ENCODE measurements at regions not wholly inside any gene's neighbourhood (a gene's known extent, or its start where the extent isn't known, plus 50 kb on each side); places are given as distances from the start of the nearest gene placed in this dataset.

DNA sequence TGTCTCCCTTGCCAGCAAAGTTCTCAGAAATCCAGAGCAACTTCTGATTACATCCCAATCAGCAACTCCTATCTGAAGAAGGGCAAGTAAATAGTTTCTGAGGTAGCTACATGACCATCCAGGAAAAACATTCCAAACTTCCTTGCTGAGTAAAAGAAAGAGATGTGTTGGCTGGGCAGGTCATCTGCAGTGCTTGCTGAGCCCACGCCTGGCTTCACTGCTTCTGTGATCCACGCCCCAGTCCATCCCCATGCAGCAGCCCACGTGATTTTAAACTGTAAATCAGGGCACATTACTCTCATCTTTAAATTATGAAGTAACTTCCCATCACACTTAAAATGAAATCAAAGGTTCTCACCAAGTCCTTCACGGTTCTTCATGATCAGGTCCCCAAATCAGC is 603.6 kb downstream of the QKI start:
- POLR2A ChIA-PET = no interaction called here
- CTCF ChIA-PET = no interaction called here
- no peak for DNase-seq (ENCODE audit: extremely low spot score)
- TF ChIP-seq CTCF (IDR thresholded peaks at IDR 0.05; ENCODE audit: control extremely low read depth, extremely low read depth, low read depth, missing control alignments) = no peak

DNA sequence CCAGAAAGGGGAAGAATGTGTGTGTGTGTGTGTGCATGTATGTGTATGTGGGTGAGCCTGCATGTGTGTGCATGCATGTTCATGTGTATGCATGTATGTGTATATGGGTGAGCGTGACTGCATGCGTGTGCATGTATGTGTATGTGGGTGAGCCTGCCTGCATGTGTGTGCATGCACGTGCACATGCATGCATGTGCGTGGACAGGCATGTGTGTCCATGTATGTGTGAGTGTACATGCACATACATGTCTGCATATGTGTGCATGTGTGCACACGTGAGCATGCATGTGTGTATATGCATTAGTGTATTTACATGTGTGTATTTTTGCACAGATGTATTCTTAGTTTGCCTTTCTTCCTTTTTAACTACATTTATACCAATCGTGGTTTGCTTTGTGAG is 601.5 kb downstream of the QKI start:
- no peak for DNase-seq (ENCODE audit: extremely low spot score)
- ChIA-PET CTCF (no interaction called here), POLR2A (no interaction called here)
- TF ChIP-seq CTCF (IDR thresholded peaks at IDR 0.05; ENCODE audit: control extremely low read depth, extremely low read depth, low read depth, missing control alignments) = no peak

DNA sequence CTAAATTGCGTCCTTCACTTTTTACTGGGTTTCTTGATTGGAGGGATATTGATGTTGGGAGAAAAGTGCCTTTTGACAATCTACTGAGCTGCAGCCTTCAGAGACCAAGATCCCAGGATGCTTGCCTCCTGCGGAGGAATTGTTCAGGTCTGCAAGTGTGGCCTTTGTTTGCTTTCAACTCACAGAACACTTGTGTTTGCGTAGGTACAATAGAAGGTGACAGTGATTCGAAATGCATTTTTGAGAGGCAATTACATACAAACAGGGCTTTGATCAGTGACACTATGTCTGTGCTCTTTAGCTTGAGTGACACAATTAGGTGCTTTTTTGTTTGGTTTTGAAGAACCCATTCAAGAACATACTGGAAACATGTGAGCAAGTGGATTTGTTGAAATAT is 600.6 kb downstream of the QKI start:
- no peak for TF ChIP-seq CTCF (IDR thresholded peaks at IDR 0.05; ENCODE audit: control extremely low read depth, extremely low read depth, low read depth, missing control alignments)
- no peak for DNase-seq (ENCODE audit: extremely low spot score)
- POLR2A ChIA-PET = no interaction called here
- CTCF ChIA-PET = no interaction called here

- ChIA-PET POLR2A (no interaction called here), CTCF (no interaction called here)
- no peak for DNase-seq (ENCODE audit: extremely low spot score)
- TF ChIP-seq CTCF (IDR thresholded peaks at IDR 0.05; ENCODE audit: control extremely low read depth, extremely low read depth, low read depth, missing control alignments) = no peak
These were observed 600.0 kb downstream of the QKI start for GRCh38 chr6:164014346-164015087.

- DNase-seq (ENCODE audit: extremely low spot score) = no peak
- POLR2A ChIA-PET = no interaction called here
- no peak for TF ChIP-seq CTCF (IDR thresholded peaks at IDR 0.05; ENCODE audit: control extremely low read depth, extremely low read depth, low read depth, missing control alignments)
- CTCF ChIA-PET = no interaction called here
These were observed 599.1 kb downstream of the QKI start for GRCh38 chr6:164013480-164014208.

GRCh38 chr6:164011321-164011720 is 596.8 kb downstream of the QKI start:
- ChIA-PET POLR2A (no interaction called here), CTCF (no interaction called here)
- no peak for DNase-seq (ENCODE audit: extremely low spot score)
- no peak for TF ChIP-seq CTCF (IDR thresholded peaks at IDR 0.05; ENCODE audit: control extremely low read depth, extremely low read depth, low read depth, missing control alignments)

Data from GM10248 (cell line).